H9 (cell line): ENCODE measurements at regions not wholly inside any gene's neighbourhood (a gene's known extent, or its start where the extent isn't known, plus 50 kb on each side); places are given as distances from the start of the nearest gene placed in this dataset.
A peak's percentile ranks its signal among the peaks of the same experiment; 100 is the strongest.

Experiments used
- DNase-seq: peaks from one replicate; pipeline ENCODE4 v3.0.0-alpha.2; 2017
- H2AFZ ChIP-seq: one replicate; pipeline ENCODE4 v1.6.1; 2013; ENCODE audit warnings: mild to moderate bottlenecking, low read length, control low read depth, moderate library complexity
- H2AK5ac ChIP-seq: 2 replicates; pipeline ENCODE4 v1.6.1; 2013; ENCODE audit warnings: low read length, control low read depth, mixed read lengths; ENCODE audit not compliant: insufficient read length
- H2BK120ac ChIP-seq: one replicate; pipeline ENCODE4 v1.6.1; 2013; ENCODE audit warnings: low read depth, mild to moderate bottlenecking, low read length, control low read depth, inconsistent platforms; ENCODE audit not compliant: poor library complexity, severe bottlenecking
- H2BK12ac ChIP-seq: 2 replicates; pipeline ENCODE4 v1.6.1; 2013; ENCODE audit warnings: low read length, control low read depth, mixed read lengths, low read depth; ENCODE audit not compliant: insufficient read length
- H2BK15ac ChIP-seq: 2 replicates; pipeline ENCODE4 v1.6.1; 2013; ENCODE audit warnings: low read depth, low read length, control low read depth
- H2BK20ac ChIP-seq: one replicate; pipeline ENCODE4 v1.6.1; 2013; ENCODE audit warnings: low read depth, mild to moderate bottlenecking, low read length, control low read depth, inconsistent platforms; ENCODE audit not compliant: poor library complexity, severe bottlenecking
- H2BK5ac ChIP-seq: 2 replicates; pipeline ENCODE4 v1.6.1; 2013; ENCODE audit warnings: low read length, control low read depth, mixed read lengths; ENCODE audit not compliant: insufficient read length
- H3K14ac ChIP-seq: 2 replicates; pipeline ENCODE4 v1.6.1; 2013; ENCODE audit warnings: low read length, control low read depth; ENCODE audit not compliant: insufficient read depth
- H3K18ac ChIP-seq: 2 replicates; pipeline ENCODE4 v1.6.1; 2013; ENCODE audit warnings: low read depth, mild to moderate bottlenecking, mixed read lengths, low read length, control low read depth; ENCODE audit not compliant: insufficient read length
- H3K23ac ChIP-seq: 2 replicates; pipeline ENCODE4 v1.6.1; 2013; ENCODE audit warnings: low read length, control low read depth, mixed read lengths, low read depth; ENCODE audit not compliant: insufficient read length
- H3K23me2 ChIP-seq: 2 replicates; pipeline ENCODE4 v1.6.1; 2013; ENCODE audit warnings: low read depth, mild to moderate bottlenecking, mixed read lengths, low read length, control low read depth; ENCODE audit not compliant: insufficient read length, poor library complexity, severe bottlenecking
- H3K27ac ChIP-seq: 2 replicates; pipeline ENCODE4 v1.5.1; 2013; ENCODE audit warnings: low read length, control low read depth, mixed read lengths, low read depth; ENCODE audit not compliant: insufficient read length
- H3K27me3 ChIP-seq: 2 replicates; pipeline ENCODE4 v1.6.1; 2013; ENCODE audit warnings: low read length, control low read depth, inconsistent platforms; ENCODE audit not compliant: insufficient read depth
- H3K4ac ChIP-seq: 2 replicates; pipeline ENCODE4 v1.6.1; 2013; ENCODE audit warnings: low read depth, mild to moderate bottlenecking, control low read depth, inconsistent platforms, low read length, moderate library complexity
- H3K4me1 ChIP-seq: 2 replicates; pipeline ENCODE4 v1.6.1; 2013; ENCODE audit warnings: low read length, control low read depth, inconsistent platforms; ENCODE audit not compliant: insufficient read depth
- H3K4me2 ChIP-seq: 2 replicates; pipeline ENCODE4 v1.6.1; 2013; ENCODE audit warnings: low read length, control low read depth, mixed read lengths; ENCODE audit not compliant: insufficient read length, insufficient read depth
- H3K56ac ChIP-seq: 2 replicates; pipeline ENCODE4 v1.6.1; 2013; ENCODE audit warnings: low read depth, mild to moderate bottlenecking, mixed read lengths, low read length, control low read depth; ENCODE audit not compliant: insufficient read length
- H3K79me1 ChIP-seq: 2 replicates; pipeline ENCODE4 v1.6.1; 2013; ENCODE audit warnings: low read depth, mild to moderate bottlenecking, moderate library complexity, low read length, control low read depth, inconsistent platforms; ENCODE audit not compliant: insufficient read depth, poor library complexity, severe bottlenecking
- H3K79me2 ChIP-seq: 2 replicates; pipeline ENCODE4 v1.6.1; 2013; ENCODE audit warnings: low read length, control low read depth, inconsistent platforms; ENCODE audit not compliant: insufficient read depth
- H3K9ac ChIP-seq: 2 replicates; pipeline ENCODE4 v1.6.1; 2013; ENCODE audit warnings: low read length, control low read depth, mixed read lengths; ENCODE audit not compliant: insufficient read length; ENCODE audit errors: extremely low read depth
- H3K9me3 ChIP-seq: one replicate; pipeline ENCODE4 v1.6.1; 2013; ENCODE audit warnings: low read depth, low read length, inconsistent platforms; ENCODE audit not compliant: control insufficient read depth
- H3T11ph ChIP-seq: one replicate; pipeline ENCODE4 v1.6.1; 2013; ENCODE audit warnings: mild to moderate bottlenecking, low read length, control low read depth, inconsistent platforms
- H4K20me1 ChIP-seq: one replicate; pipeline ENCODE4 v1.6.1; 2013; ENCODE audit not compliant: control insufficient read depth, insufficient read length, insufficient read depth
- H4K5ac ChIP-seq: 2 replicates; pipeline ENCODE4 v1.6.1; 2013; ENCODE audit warnings: low read depth, mild to moderate bottlenecking, mixed read lengths, low read length, control low read depth; ENCODE audit not compliant: insufficient read length
- H4K8ac ChIP-seq: replicated peaks from 2 replicates; pipeline ENCODE4 v1.6.1; 2013; ENCODE audit warnings: low read length, control low read depth, mixed read lengths, low read depth; ENCODE audit not compliant: insufficient read length
- H4K91ac ChIP-seq: 2 replicates; pipeline ENCODE4 v1.6.1; 2013; ENCODE audit warnings: low read depth, mild to moderate bottlenecking, moderate library complexity, mixed read lengths, low read length, control low read depth; ENCODE audit not compliant: insufficient read length
- H3K27ac Mint-ChIP-seq, 3 experiments: 2 replicates in 2 of 3; 3 replicates in 1 of 3; pipeline ENCODE4 v1.8.0; 2020 to 2021; ENCODE audit warnings: mixed read lengths in 3 of 3, mild to moderate bottlenecking in 1 of 3, moderate library complexity in 1 of 3
- H3K27me3 Mint-ChIP-seq: 2 replicates; pipeline ENCODE4 v1.8.0; 2021; ENCODE audit warnings: low read depth, mild to moderate bottlenecking, moderate library complexity, mixed read lengths
- H3K36me3 Mint-ChIP-seq, 3 experiments: 2 replicates in 2 of 3; 3 replicates in 1 of 3; pipeline ENCODE4 v1.8.0; 2020 to 2021; ENCODE audit warnings: low read depth in 3 of 3, mixed read lengths in 3 of 3; ENCODE audit not compliant: insufficient read depth in 1 of 3
- H3K4me1 Mint-ChIP-seq, 2 experiments: 2 replicates each; pipeline ENCODE4 v1.8.0; 2020; ENCODE audit warnings: mixed read lengths in 2 of 2
- H3K4me3 Mint-ChIP-seq, 2 experiments: 2 replicates in 1 of 2; 3 replicates in 1 of 2; pipeline ENCODE4 v1.8.0; 2020 to 2021; ENCODE audit warnings: mild to moderate bottlenecking in 2 of 2, mixed read lengths in 2 of 2, moderate library complexity in 1 of 2
- H3K9me3 Mint-ChIP-seq, 2 experiments: 2 replicates in 1 of 2; 3 replicates in 1 of 2; pipeline ENCODE4 v1.8.0; 2020; ENCODE audit warnings: mild to moderate bottlenecking in 2 of 2, mixed read lengths in 2 of 2, moderate library complexity in 1 of 2
- CTCF ChIP-seq: fragments of 200-600 bp; sonication (generic); conservative IDR thresholded peaks from 3 replicates; pipeline ENCODE4 v1.8.0; 2021; ENCODE audit warnings: antibody characterized with exemption, mild to moderate bottlenecking
- WGBS: extraction: QIAGEN DNeasy Blood & Tissue Kit; methylation state at CpG from one replicate; pipeline ENCODE4 v1.1.7; 2013; ENCODE audit warnings: missing lambda C conversion rate, low lambda C conversion rate, mixed read lengths; ENCODE audit not compliant: insufficient read length; ENCODE audit errors: extremely low coverage; 5-methylcytosine and 5-hydroxymethylcytosine counted together

- H2AFZ ChIP-seq, result no peak overlapping the region
- Mint-ChIP-seq H3K4me3 (no peak overlapping the region), H3K4me1 (peaks cover 5 to 13% of the 10 kb centered on the region in 2 experiments), H3K27me3 (peaks cover 4% of the 10 kb centered on the region; the same call in 1 of the 2 replicates), H3K9me3 (peaks cover 75 to 85% of the 10 kb centered on the region in 2 experiments), H3K27ac (peak overlapping the region in 2 of 3 experiments; percentile 68 to 72; a peak in 3 of 7 replicates), H3K36me3 (peaks cover 0 to 3% (median 0%) of the 10 kb centered on the region in 3 experiments; a peak in 5 of 7 replicates)
- H2BK5ac ChIP-seq, result no peak overlapping the region
- DNase-seq, result no peak
- no peaks in the 10 kb centered on the region for H3K79me2 ChIP-seq
- no peak for TF ChIP-seq CTCF
- no peaks in the 10 kb centered on the region; the same call in 1 of the 2 replicates for H3K27me3 ChIP-seq
- H3K18ac ChIP-seq, result no peak overlapping the region
- no peaks in the 10 kb centered on the region for H3K9me3 ChIP-seq
- no peaks in the 10 kb centered on the region for H4K20me1 ChIP-seq
- no peak overlapping the region for H3K4me2 ChIP-seq
- WGBS, result no CpG with 5 or more reads among the region's 5 CpGs
- H2BK15ac ChIP-seq, result no peak overlapping the region
- H3K79me1 ChIP-seq, result no peaks in the 10 kb centered on the region
- H3K27ac ChIP-seq, result no peak overlapping the region
- H2BK120ac ChIP-seq, result no peak overlapping the region
- H3K4me1 ChIP-seq, result peaks cover 5% of the 10 kb centered on the region; the same call in 1 of the 2 replicates
- no peaks in the 10 kb centered on the region for H3K23me2 ChIP-seq
- no peak overlapping the region for H3K9ac ChIP-seq
- no peak overlapping the region for H4K8ac ChIP-seq
- H3T11ph ChIP-seq, result no peak overlapping the region
- no peak overlapping the region for H3K4ac ChIP-seq
- no peak overlapping the region for H3K23ac ChIP-seq
- H4K5ac ChIP-seq, result no peak overlapping the region
- H3K56ac ChIP-seq, result no peak overlapping the region
- no peak overlapping the region for H2BK20ac ChIP-seq
- H3K14ac ChIP-seq, result no peak overlapping the region
- H2AK5ac ChIP-seq, result no peak overlapping the region
- H2BK12ac ChIP-seq, result no peak overlapping the region
- H4K91ac ChIP-seq, result no peak overlapping the region
These were observed 75.8 kb upstream of the ATP6AP2 start for GRCh38 chrX:40504801-40505605.
